RWPE1 (cell line): ENCODE measurements at regions not wholly inside any gene's neighbourhood (a gene's known extent, or its start where the extent isn't known, plus 50 kb on each side); places are given as distances from the start of the nearest gene placed in this dataset.

Experiments
- CTCF ChIA-PET: fragments of 350-600 bp; sonication (Branson Sonifier 250); formaldehyde crosslinking; extraction: SDS; loops from one replicate; lab custom pipeline; 2021; lab: Yijun Ruan, JAX
- POLR2A ChIA-PET: fragments of 400-600 bp; formaldehyde crosslinking; extraction: SDS; loops from one replicate; lab custom pipeline; 2020; ENCODE audit warnings: antibody characterized with exemption; ENCODE audit not compliant: low non-redundant PET; lab: Yijun Ruan, JAX
- DNase-seq: peaks from one replicate; pipeline ENCODE4 v3.0.0; 2012; ENCODE audit warnings: low spot score
- H3K27ac ChIP-seq: fragments of 450-650 bp; 2 replicates; pipeline ENCODE4 v1.5.1; 2017
- CTCF ChIP-seq: fragments of 450-650 bp; conservative IDR thresholded peaks from 2 replicates; pipeline ENCODE4 v1.5.1; 2017; ENCODE audit warnings: low read depth, mild to moderate bottlenecking

- no peak overlapping the region for H3K27ac ChIP-seq
- no peak for TF ChIP-seq CTCF
- CTCF ChIA-PET, result no interaction called here
- POLR2A ChIA-PET, result no interaction called here
- no peak for DNase-seq
These were observed 220.9 kb downstream of the TEX29 start for GRCh38 chr13:111541345-111541744.

GRCh38 chr13:111541752-111542529 is 221.5 kb downstream of the TEX29 start:
- TF ChIP-seq CTCF, result no peak
- no peak overlapping the region for H3K27ac ChIP-seq
- no peak for DNase-seq
- POLR2A ChIA-PET, result no interaction called here
- CTCF ChIA-PET, result no interaction called here

DNA sequence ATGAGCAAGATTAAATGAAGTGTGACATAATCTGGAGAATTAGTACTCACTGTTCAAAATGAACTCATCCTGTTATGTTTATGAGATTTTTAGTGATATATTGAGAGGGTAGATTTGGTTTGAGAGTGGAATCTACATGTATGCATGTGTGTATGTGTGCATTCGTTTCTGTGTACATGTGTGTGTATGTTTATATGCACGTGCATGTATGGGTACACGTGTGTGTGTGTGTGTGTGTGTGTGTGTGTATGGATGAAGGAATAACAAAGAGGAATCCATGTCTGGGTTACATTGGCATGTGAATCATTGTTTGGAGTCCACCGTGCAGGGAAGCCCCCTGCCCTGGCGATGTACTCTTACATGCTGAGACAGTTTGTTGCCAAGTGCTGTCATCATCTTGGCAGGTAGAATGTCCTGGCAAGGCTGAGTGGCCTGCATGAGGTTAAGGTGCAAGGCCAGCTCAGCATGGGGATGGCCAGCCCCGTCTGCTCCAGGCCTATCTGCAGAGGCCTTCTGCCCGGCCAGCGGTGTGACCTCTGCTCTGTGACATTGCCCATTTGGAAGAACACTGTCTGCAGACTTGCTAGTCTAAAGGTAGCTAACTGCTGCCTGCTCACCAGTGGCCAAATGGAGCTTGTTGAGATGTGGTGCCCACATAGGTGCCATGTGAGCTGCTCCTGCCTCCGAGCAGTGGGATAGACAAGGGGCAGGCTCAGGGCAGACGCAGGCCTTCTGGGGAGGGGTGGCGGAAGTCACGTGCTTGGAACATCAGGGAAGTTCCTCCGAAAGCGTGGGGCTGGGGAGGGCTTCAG is 222.3 kb downstream of the TEX29 start:
- H3K27ac ChIP-seq, result no peak overlapping the region
- CTCF ChIA-PET, result no interaction called here
- TF ChIP-seq CTCF, result no peak
- no peak for DNase-seq
- POLR2A ChIA-PET, result no interaction called here

- no peak for TF ChIP-seq CTCF
- no peak overlapping the region for H3K27ac ChIP-seq
- ChIA-PET CTCF (no interaction called here), POLR2A (no interaction called here)
- DNase-seq, result no peak
These were observed 226.7 kb downstream of the TEX29 start for GRCh38 chr13:111546921-111547675.

DNA sequence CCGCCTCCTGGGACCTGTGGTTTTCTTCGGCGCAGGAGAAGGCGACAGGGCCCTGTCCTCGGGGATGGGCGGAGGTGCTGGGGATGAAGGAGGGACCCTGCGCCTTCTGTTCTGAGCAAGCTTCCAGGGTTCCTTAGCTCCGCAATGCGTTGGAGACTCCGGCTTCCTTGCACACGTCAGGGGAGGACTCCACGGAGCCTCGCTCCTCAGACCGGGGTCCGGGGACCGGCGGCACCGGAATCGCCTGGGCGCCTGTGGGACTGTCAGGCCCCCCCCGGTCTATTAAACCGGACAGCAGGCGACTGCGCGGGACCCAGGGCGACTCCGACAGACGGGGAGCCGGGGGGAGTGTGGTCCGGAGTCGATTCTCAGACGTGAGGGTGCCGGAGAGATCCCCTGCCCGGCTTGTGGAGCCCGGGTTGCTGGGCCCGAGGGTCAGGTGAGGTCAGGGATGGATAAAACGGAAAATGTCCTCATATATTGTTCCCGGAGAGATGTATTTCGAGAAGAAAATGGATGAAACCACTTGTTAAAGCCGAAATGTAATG is 227.4 kb downstream of the TEX29 start:
- no peak overlapping the region for H3K27ac ChIP-seq
- no peak for DNase-seq
- ChIA-PET POLR2A (no interaction called here), CTCF (no interaction called here)
- no peak for TF ChIP-seq CTCF

DNA sequence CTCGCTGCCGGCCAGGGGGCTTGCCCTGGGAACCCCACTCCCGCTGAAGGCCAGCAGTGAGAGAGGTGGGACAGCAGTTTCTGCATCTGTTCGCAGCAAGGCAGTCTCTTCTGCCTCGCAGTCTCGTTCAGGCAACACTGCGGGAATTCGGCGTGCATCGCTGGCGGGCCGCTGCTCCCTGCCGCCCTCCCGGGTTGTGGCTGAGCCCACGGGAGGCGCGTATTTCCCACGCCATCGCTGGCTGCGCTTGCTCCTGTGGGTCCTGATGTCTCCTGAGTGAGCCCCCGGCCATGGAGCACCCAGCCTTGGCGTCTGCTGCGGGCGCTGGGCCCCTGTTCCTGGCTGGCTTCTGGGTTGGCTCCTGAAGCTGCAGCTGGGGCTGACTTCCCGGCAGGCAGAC is 227.9 kb downstream of the TEX29 start:
- POLR2A ChIA-PET, result no interaction called here
- CTCF ChIA-PET, result no interaction called here
- DNase-seq, result no peak
- no peak for TF ChIP-seq CTCF
- H3K27ac ChIP-seq, result no peak overlapping the region
